HG03135 (cell line): ENCODE measurements at regions not wholly inside any gene's neighbourhood (a gene's known extent, or its start where the extent isn't known, plus 50 kb on each side); places are given as distances from the start of the nearest gene placed in this dataset.
"Not testable (repeated sequence)": the region's sequence is repeated elsewhere in the genome, so short reads cannot be mapped to it uniquely, and the experiment has no call there.

ENCODE experiments used
- ATAC-seq: cut with Tn5 transposase; IDR thresholded peaks from one replicate; pipeline ENCODE4 v1.9.1; 2021; ENCODE audit warnings: mild to moderate bottlenecking, moderate library complexity; ENCODE audit not compliant: unreplicated experiment

DNA sequence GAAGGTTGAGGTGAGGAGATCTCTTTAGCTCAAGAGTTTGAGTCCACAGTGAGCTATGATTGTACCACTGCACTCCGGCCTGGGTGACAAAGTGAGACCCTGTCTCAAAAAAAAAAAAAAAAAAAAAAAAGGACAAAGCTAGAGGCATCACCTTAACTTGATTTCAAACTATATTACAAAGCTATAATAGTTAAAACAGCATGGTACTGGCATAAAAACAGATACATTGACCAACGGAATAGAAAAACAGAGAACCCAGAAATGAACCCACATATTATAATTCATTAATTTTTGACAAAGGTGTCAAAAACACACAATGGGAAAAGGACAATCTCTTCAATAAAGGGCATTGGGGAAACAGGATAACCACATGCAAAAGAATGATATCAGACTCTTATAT is 50.8 kb upstream of the MBOAT1 start:
- no peak for ATAC-seq

DNA sequence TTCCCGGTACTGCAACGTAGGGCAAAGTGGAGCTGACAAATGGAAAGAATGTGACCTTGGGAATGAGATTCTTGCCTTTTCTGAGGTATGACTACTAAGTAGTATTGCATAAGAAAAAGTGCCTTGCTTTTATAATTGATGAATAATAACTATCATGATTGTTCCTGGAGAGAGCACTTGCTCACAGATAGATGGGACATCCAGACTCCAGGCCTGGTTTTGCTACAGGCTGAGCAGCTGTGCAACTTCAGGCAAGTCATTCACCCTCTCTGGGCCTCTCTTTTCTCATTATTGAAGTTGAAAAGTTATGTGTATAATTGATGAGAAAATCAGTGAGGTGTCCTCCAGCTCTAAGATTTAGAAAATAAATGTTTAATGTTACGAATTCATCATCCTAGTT is 53.6 kb upstream of the MBOAT1 start:
- no peak for ATAC-seq

DNA sequence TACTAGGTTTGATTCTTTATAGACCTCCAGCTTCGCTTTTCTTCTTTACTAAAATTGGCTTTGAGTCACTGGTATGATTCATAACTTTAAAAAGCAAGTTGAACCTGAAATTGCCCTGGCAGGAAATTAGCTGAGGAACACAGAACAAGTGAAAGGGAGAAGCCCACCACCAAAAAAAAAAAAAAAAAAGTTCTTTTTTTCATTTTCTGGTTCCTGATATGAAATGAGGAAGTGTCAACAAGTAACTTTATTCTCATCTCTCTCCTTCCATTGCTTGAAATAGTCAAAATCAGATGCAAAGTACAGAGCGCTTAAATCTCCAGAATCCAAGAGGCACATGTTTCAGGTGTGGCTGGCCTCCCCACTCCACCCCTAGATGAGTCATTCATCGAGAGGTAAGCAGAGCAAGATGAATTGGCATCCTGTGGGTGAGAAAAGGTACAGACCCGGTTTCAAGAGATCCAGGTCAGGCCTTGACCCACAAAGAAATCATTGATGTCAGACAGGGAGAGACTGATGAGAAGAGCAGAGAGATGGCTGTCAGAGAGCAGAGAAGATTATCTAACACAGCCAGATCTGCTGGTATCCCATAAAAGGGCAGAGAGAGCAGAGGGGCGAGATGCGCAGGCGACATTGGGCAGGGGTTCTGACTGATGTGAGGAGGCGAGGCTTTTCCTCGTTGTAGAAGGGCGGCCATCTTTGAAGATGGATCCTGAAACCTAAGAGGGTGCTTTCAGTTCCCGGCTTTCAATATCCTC is 54.8 kb upstream of the MBOAT1 start:
- ATAC-seq: no peak

DNA sequence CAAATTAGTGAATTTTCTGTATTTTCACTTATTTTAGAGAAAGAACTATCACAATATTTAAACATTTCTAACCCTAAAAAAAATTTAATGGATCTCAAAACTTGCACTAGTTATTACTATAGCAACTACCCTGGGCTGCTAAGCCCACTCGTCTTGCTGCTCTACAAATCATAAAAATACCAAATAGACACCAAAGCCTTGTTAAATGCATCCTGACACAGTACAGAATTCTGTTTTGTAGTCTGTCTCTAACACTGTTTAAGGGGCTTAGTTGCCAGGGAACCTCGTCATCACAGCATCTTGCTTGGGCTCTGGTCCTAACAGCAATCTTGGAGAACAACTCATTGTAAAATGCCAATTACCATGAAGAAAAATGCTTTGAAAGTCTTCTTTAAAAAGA is 56.9 kb upstream of the MBOAT1 start:
- no peak for ATAC-seq

DNA sequence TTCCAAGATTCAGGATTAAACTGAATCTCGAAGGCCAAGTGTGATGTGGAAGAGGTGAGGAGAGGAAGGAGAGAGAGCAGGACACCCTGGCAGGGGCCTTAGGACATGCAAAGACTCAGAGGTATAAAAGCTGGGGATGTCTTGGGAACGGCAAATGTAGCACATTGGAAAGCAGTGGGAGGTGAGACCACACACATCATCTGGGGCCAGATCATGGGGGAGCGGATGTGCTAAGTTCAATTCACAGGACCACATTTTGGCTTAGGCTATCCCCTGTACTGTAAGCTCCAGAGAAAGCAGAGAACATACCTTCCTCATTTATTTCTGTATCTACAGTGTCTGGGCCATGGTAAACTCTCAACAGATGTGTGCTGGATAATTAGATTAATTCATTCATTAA is 59.5 kb upstream of the MBOAT1 start:
- ATAC-seq: no peak

DNA sequence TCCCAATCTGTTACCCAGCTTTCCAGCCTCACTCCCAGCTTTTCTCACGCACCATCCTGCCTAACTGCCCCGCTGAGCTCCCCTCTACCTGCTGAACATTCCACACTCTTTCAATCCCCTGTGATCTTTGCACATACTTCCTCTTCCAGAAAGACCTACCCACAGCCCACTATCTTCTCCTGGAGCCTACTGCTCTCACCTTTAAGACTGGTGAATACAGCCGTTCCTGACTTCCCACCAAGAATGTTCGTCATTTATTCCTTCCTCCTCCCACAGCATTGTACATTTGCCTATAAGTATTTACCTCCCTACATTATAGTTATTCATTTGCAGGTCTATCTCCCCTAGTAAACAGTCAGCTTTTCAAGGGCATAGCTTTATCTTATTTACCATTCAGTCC is 61.9 kb upstream of the MBOAT1 start:
- ATAC-seq: no peak

DNA sequence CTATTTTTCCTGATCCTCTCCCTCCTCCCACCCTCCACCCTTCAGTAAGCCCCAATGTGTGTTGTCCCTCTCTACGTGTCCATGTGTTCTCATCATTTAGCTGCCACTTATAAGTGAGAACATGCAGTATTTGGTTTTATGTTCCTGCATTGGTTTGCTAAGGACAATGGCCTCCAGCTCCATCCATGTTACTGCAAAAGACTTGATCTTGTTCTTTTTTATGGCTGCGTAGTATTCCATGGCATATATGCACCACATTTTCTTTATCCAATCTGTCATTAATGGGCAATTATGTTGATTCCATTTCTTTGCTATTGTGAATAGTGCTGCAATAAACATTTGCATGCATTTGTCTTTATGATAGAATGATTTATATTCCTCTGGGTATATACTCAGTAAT is 63.6 kb upstream of the MBOAT1 start:
- ATAC-seq: not testable (repeated sequence)

DNA sequence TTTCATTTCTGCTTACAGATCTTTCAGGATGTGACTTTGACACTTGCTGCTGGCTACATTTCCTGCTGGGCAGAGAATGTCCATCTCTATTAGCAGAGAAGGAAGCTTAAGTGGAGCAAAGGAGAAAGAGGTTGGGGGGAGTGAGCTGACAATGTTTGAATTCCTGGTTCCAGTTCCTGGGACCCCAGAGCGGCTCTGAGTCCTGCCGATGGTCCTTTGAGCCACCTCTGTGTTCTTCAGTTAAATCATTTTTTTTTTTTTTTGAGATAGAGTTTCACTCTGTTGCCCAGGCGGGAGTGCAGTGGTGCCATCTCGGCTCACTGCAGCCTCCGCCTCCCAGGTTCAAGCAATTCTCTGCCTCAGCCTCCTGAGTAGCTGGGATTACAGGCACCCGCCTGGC is 65.5 kb upstream of the MBOAT1 start:
- not testable (repeated sequence) for ATAC-seq

DNA sequence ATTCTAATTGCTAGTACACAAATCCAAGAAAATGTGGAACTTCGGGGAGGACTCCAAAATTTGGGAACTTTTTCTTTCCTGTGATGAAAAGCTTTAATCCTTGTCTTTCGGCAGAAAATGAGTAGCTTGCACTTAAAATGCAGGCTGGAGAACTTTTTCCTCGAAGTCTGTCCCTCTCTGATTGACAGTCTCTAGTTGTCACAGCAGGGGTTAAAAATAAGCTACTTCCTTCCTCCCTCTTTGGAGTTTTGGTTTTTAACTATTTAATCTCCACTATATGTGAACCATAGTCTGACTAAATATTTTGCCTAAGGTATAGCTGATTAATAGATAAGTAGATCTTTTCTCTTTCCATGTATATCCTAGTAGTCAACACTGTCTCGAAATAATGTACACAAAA is 66.8 kb upstream of the MBOAT1 start:
- ATAC-seq: no peak

DNA sequence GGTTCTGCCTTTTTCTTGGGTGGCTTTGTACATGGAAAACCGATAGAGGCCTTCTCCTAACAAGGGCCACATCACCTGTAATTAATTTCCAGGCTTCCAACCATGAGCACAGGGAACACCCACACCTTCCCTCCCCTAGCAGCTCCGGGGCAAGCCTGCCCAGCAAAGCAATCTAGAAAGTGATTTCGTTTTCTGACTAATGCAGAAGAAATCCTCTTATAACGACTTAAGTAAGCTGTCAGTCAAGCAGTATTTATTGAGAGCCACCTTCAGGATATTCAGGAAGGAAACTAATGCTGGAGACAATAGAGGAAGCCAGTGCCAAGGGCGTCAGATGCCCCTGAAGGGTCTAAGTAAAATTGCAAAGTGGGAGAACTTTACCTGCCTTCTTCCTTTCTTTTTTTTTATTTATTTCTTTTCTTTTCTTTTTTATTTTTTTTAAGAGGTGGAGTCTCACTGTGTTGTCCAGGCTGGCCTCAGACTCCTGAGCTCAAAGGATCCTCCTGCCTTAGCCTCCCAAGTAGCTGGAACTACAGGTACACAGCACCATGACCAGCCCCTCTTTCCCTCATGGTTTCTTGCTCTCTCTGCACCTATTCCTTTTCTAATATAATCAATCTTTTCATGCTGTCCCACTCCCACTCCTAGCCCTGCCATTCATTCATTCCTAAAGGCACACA is 67.5 kb upstream of the MBOAT1 start:
- no peak for ATAC-seq

DNA sequence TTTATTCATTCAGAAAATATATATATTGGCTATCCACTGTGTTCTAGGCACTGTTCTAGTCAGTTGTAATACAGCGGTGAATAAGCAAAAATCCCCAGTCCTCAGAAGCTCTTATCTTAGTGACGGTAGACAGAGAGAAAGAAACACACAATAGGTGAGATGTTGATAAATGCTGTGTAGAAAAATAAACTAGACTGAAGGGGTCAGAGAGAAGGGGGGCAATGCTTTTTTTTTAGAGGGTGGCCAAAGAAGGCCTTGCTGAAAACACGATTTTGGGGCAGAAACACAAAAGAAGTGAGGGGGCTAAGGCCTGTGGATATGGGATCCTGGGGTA is 68.0 kb upstream of the MBOAT1 start:
- no peak for ATAC-seq

DNA sequence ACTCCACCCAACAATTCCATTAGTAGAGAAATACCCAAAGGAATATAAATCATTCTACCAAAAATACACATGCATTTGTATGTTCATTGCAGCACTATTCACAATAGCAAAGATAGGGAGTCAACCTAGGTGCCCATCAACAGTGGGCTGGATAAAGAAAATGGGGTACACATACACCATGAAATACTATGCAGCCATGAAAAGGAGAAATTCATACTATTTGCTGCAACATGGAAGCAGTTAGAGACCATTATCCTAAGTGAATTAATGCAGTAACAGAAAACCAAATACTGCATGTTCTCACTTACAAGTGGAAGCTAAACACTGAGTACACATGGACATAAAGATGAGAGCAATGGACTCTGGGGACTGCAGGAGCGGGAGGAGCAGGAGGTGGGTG is 72.4 kb upstream of the MBOAT1 start:
- ATAC-seq: no peak

DNA sequence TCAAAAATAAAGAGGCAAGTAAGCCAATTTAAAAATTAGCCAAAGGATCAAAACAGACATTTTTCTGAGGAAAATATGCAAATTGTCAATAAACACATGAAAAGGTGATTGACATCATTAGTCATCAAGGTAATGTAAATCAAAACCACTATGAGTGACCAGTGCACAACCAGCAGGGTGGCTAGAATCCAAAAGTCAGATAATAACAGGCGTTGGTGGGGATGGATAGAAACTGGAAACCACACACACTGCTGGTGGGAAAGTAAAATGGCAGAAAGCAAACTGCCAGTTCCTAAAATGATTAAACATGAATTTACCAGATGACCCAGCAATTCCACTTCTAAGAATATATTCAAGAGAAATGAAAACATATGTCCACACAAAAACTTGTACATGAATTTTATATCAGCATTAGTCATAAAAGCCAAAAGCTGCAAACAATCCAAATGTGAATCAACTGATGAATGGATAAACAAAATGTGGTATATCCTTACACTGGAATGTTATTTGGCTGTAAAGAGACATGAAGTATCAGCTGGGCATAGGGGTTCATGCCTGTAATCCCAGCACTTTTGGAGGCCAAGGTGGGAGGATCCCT is 74.8 kb upstream of the MBOAT1 start:
- ATAC-seq: no peak

DNA sequence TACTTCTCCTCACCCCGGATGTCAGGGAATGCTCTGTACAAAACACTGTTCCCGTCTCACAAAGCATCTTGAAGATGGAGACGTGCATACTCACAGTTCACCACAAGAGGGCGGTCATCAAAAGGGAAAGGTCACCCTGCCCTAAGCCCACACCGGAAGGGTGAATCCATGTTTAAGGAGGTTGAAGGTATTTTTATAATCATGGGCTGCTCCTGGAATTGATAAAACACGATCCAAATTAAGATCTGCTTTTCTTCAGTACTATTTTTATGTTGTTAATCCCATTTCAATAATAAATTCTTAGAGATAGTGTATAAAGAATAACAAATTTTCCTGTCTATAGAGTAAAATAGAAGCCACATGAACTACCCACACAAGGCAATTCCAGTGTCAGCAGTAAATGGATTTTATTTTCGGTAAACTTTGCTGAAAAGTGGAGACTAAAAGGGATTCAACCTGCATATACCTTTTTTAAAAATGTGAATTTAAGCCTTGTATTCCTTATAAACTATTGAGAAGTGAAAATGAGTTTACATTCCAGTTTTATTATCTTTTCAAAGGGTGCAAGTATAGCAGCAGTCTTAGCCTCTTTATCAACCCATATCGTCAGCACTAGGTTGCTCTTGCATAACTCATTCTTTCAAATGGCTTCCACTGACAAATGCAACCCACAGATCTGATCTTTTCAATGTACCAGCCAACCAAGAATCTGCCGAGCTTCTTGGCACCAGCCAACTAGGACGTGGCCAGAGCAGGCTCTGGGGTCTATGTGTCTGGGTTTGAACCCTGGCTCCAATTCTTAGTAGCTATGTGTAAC is 79.7 kb upstream of the MBOAT1 start:
- ATAC-seq: peak; percentile 78

DNA sequence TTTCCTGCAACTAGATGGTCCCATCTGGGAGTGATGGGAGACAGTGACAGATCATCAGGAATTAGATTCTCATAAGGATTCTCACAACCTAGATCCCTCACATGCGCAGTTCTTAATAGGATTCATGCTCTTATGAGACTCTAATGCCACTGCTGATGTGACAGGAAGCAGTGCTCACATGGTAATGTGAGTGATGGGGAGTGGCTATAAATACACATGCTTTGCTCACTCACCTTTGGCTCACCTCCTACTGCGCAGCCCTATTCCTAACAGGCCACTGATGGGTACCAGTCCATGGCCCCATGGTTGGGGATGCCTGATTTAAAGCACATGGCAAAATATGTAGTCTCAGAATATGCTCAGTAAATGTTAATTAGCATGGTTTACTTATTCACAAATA is 80.6 kb upstream of the MBOAT1 start:
- ATAC-seq: no peak

DNA sequence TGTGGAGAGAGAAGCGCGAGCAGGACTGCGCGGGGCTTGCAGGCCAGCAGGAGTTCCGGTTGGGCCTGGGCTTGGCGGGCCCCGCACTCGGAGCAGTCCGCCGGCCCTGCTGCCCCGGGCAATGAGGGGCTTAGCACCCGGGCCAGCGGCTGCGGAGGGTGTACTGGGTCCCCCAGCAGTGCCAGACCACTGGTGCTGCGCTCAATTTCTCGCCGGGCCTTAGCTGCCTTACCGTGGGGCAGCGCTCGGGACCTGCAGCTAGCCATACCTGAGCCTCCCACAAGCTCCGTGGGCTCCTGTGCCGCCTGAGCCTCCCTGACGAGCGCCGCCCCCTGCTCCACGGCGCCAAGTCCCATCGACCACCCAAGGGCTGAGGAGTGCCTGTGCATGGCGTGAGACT is 89.0 kb upstream of the MBOAT1 start:
- no peak for ATAC-seq

DNA sequence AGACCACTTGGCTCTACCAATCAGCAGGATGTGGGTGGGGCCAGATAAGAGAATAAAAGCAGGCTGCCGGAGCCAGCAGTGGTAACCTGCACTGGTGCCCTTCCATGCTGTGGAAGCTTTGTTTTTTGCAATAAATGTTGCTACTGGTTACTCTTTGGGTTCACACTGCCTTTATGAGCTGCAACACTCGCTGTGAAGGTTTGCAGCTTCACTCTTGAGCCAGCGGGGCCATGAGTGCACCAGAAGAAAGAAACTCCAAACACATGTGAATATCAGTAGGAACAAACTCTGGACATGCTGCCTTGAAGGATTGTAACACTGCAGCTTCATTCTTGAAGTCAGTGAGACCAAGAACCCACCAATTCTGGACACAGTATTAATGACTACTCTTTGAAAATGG is 89.9 kb upstream of the MBOAT1 start:
- no peak for ATAC-seq

DNA sequence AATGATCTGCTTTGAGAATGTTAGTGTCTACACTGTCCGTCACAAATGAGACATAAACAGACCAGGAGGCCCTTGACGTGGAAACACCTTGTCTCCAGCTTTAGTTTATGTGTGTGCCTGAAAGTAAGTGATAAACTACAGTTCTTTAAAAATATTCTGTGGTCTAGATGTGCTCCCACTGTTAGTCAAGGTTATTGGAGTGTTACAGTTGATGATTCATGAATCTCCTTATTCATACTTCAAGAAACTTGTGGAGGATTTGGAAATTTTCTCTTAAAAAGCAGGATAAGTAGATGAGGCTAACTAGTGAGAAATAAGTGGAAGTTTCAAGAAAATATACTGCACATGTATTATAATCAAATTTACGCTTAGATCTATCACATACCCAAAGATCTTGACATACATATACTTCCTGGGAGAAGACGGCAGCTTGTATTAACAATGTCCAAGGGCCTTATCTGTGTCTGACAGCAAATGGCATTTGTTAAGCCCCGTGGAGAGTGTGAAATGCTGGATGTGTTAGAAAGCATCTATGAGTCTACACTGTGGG is 90.5 kb upstream of the MBOAT1 start:
- no peak for ATAC-seq

DNA sequence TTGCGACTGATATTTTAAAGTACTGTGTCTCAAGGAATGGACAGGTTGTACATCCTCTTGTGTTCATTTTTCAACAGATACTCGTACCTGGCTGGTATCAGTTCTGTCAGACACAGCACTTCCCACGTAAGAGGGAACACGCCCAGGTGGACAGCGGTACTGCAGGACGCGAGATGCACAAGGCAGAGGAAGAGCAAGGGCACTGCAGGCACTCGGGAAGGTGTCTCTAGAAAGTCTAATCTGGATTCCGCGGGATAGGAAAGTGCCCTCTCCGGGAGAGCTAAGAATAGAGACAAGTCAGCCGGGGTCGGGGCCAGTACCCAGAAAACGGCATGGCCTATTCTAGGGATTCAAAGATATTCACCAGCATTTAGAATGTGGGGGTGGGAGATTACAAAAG is 94.2 kb upstream of the MBOAT1 start:
- no peak for ATAC-seq

DNA sequence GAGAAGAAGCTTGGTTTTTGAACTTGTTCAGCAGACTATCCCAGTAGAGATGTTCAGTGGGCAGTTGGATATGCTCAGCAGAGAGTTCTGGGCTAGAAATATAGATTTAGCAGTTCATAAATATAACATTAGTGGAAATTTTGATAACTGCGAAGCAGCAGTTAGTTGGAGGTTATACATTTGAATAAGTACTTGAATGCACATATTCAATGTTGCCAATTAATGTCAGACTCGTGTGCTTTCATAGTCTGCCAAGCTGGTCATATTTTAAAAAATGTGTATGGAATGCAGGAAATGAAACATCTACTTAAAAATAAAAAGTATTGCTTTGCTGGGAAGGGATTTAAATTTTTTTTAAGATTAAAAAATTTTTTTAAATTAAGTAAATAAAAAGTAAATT is 92.5 kb upstream of the E2F3 start:
- ATAC-seq: no peak

DNA sequence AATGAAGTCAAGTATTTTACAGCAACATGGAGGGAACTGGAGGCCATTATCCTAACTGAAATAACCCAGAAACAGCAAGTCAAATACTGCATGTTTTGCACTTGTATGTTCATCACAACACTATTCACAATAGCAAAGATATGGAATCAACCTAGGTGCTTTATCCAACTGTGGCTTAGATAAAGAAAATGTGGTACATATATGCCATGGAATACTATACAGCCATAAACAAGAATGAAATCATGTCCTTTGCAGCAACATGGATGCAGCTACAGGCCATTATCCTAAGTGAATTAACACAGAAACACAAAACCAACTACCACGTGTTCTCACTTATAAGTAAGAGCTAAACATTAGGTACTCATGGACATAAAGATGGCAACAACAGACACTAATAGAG is 91.5 kb upstream of the E2F3 start:
- no peak for ATAC-seq
